Activated CD4-positive, alpha-beta T cell treated with anti-CD3 and anti-CD28 coated beads for 24 hours (primary cell): ENCODE measurements at regions not wholly inside any gene's neighbourhood (a gene's known extent, or its start where the extent isn't known, plus 50 kb on each side); places are given as distances from the start of the nearest gene placed in this dataset.

ENCODE experiments used
- DNase-seq, 2 donors: peaks; one replicate each; pipeline ENCODE4 v3.0.0-alpha.2; 2020; ENCODE audit warnings: low read depth in 2 of 2

DNA sequence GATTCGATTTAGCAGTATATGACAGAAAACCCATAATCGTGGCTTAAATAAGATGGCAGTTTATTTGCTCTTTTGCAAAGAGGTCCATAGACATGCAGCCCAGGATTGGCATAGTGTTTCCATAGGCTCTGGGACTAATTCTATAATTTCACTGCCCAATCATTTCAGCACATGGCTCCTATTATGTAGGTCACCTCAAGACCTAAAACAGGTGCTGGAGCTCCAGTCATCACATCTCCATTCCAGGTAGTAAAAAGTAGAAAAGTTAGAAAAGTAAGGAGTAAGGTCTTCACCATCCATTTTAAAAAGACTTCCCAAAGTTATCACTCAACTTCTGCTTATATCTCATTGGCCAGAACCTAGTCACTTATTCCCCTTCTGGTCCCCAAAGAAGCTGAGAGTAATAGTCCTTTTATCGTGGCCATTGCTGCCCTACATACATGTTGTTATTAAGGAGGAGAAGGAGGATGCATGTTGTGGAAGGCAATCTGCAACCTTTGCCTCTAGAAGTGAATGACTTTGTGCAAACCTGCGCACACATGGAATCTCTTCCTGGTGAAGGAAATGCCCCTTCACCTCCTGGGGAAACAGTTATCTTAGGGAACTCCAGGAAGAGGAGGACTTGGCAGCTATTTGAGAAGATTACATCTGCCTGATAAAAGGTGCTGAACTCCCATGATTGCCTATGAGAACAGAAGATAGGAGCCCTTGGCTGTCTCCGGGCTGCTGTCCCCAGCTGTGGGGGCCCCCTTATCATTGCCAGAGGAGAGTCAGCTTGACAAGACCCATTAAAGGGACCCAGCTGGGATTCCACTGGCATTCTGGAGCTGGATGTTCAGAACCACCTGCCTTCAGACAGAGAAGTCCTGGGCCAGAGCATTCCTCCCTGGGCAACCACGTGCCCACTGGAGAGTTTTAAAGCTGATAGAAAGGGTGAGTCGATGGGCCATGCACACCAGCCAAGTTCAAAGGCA, 330.6 kb upstream of the ZMIZ1 start:
- DNase-seq: no peak

DNA sequence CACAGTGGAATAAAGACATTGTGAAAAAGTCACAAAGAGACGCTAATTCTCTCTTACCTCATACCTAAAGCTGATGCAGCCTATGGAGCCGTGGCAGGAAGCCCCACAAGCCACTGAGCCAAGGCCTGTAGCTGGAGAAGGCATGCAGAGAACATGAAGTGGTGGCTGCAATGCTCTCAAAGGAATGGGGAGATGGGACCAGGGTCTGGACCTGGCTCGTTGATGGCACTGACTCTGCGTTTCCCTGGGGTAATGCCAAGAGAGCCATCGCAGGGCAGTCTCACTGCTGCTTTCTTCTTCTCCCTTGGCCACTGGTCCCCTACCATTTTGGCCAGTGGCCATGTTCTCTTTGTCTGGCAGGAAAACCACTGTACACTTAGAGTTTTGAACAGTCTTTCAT, 329.9 kb upstream of the ZMIZ1 start:
- no peak for DNase-seq

DNA sequence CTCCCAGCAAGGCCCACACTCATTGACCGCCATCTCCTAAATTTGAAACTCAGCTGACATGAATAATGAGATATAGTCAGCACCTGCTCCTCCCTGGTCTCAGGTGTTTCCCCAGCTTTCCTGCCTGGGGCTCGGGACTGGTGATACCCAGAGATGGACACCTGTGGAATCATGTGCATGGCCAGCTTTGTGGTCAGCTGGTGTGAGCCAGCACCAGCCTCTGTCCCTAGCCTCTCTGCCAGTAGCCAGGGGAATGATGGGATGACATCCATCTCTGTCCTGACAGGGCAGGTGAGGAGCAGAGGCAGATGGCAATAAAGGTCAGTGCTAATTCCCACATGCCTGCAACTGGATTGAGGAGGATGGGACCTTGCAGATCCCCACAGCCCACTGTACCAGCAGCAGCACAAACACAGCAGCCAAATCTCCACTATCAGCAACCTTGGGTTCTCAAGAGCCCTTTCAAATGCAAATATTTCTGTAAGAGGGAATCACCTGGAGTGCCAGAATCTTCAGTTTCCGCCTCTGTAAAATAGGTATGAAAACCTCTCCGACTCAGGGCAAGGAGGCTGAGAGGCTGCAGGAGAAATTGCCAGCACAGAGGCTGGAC, 329.2 kb upstream of the ZMIZ1 start:
- DNase-seq: no peak

DNA sequence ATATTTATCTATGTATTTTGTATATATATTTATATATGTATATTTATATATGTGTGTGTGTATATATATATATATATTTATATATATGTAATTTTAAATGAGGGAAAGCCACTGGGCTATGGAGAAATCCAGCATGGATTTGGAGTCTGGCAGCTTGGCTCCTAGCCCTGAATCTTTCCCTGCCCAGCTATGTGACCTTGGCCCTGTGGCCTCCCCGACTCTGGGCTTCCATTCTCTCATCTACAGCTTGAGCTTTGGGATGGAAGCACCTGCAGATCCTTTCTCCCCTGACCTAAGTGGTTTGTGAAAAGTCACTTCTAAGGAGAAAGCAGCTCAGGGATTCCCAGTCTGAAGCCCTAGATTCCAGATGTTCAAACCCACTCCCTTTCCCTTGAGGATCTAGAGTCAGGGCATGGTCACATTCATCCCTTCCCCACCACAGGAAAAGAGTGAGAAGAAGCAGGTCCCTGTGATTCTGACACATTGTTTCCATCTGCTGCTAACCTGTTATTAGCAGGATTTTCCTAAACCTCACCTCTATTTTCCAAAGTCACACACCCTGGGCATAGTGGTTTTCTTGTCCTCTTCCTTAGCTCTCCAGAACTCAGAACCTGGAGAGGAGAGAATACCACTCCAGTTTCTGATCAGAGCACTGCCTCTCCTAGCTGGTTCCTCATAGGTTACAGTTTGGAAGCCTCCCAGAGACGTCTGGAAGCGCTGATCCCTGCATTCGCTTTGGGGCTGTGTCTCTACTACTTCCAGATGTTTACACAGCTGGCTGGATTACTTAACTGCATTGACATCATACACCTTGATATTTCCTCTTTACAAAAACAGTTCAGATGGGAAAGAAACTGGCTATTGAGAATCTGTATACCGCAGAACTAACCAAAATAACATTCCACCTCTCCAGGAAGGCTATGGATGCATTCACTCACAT, 327.5 kb upstream of the ZMIZ1 start:
- DNase-seq: no peak

- DNase-seq: no peak
Observed at GRCh38 chr10:78742406-78742729, 326.4 kb upstream of the ZMIZ1 start.

- no peak for DNase-seq
Observed at GRCh38 chr10:78742730-78743615, 325.8 kb upstream of the ZMIZ1 start.

- DNase-seq: no peak
Observed at GRCh38 chr10:78744056-78744455, 324.7 kb upstream of the ZMIZ1 start.

DNA sequence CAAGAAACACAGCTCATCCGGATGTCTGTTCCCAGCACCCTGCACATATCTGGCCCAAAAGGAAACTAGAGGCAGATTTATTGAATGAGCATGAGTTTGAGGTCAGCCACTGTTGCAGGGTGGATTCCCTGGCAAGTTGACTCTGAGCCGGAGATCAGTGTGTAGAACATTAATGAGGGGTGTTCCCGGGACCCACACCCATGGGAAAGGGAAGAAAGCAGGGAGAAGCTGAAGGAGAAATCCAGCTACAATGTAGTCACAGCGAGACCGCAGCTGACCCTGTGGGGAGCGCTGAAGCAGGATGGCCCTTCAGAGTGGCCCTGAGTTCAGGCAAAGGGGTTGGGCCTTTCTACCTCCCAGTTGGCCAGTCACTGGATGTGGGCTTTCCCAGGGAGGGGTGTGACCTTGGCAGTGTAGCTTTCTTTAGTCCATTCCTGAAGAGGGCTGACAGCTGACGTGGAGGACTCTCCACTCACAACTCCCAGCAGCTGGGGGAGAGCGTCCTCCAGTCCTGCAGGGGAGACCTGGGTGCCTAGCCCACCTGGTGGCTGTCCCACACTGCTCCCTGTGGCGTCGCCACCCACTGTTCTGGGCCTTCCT, 324.2 kb upstream of the ZMIZ1 start:
- DNase-seq: no peak

DNA sequence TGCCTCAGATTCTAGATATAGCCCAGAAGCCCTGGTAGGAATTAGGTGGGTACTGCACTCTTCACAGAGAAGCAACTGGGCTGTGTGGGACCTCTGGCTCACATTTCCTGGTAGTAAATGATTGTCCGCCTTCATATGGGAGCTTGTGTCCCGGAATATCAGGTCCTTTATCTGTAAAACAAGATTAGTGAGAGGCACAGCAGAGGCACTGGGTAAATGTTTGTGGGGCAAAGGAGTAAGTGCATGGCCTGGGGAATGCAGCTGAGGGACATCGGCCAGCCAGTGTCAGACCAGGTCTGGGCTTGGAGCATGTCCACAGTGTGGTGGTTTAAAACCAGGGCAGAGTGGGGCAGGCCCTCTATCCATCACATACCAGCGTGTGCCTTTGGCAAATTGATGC, 323.3 kb upstream of the ZMIZ1 start:
- DNase-seq: no peak

- no peak for DNase-seq
Observed at GRCh38 chr10:78746155-78746763, 322.5 kb upstream of the ZMIZ1 start.

GRCh38 chr10:78747401-78748234, 321.1 kb upstream of the ZMIZ1 start:
- DNase-seq: no peak

GRCh38 chr10:78748235-78748533, 320.6 kb upstream of the ZMIZ1 start:
- no peak for DNase-seq

DNA sequence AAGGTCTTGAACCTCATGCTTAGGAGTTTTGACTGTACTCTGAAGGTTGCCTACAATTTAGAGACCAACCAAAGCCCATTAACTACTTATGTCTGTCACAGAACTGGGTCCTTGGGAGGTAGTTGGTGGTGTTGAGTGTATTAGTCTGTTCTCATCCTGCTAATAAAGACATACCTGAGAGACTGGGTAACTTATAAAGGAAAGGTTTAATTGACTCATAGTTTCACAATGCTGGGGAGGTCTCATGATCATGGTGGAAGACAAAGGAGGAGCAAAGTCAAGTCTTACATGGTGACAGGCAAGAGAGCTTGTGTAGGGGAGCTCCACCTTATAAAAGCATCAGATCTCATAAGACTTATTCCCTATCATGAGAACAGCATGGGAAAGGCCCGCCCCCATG, 319.6 kb upstream of the ZMIZ1 start:
- DNase-seq: no peak

DNA sequence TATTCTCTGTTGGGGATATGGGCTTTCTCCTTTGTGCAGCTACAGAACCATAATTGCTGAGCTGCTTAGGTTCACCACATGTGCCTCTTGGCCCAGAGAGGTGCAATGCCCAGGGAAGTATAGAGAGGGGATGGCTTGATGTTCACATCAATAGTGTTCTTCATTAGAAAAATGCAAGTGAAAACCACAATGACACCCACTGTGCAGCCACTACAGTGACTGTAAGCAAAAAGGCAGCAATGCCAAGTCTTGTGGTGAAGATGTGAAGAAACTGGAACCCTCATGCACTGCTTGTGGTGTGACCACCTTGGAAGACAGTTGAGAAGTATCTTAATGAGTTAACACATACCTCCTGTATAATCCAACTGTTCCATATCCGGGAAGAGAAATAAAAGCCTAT, 318.9 kb upstream of the ZMIZ1 start:
- no peak for DNase-seq

GRCh38 chr10:78750418-78750817, 318.3 kb upstream of the ZMIZ1 start:
- DNase-seq: no peak

- DNase-seq: no peak
Observed at GRCh38 chr10:78751716-78752115, 317.1 kb upstream of the ZMIZ1 start.

DNA sequence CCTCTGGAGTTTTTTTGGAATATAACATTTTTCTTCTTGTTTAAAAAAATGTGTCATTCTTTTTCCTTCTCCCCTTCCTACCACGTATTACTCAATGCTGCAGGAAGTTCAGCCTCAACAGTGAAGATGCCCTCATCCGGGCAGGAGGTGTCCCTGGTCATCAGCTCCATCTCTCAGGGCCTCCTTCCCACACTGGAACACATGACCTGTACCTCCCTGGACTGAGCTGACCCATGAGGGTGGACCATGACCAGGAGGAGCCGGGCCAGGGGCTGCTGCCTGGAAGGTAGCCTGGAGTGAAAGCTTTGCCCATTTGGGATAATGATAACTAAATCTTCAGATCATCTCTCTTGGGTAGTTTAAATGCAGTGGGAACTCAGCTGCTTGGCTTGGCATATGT, 316.5 kb upstream of the ZMIZ1 start:
- no peak for DNase-seq

- no peak for DNase-seq
Observed at GRCh38 chr10:78752708-78753107, 316.1 kb upstream of the ZMIZ1 start.

DNA sequence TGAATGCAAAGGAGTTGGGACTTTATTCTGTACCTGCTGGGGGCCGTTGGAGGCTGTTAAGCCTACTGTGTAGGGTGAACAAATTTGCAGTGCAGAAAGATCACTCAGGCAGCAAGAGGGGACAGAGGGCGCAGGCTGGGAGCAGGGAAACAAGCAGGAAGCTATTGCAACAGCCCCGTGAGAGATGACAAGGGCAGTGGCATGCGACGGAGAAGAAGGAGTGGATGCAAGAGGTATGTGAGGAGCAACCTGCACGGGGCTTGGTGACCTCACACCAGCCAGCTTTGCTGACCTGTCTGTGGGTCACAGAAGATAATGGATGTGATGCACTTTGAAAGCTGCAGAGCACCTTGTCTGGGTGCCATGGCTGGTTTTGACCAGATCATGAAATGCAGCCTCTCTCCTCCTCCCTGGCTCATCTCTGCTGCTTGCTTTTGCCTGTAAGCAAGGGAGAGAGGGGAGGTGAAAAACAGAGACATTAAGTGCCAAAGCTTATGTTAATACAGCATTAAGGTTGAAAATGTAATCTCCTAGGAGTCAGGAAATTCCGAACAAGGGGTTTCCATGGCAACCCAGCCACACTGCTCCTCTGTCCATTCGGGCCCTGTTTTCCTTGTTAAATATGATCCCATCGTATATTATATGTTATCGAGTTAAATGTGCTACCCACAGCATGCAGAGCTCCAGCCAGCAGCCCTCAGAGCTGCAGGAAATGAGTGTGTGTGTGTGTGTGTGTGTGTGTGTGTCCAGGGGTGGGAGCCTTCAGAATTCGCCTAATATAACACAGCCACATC, 314.3 kb upstream of the ZMIZ1 start:
- no peak for DNase-seq
